Retina (tissue), 1 donor: ENCODE measurements at regions not wholly inside any gene's neighbourhood (a gene's known extent, or its start where the extent isn't known, plus 50 kb on each side); places are given as distances from the start of the nearest gene placed in this dataset.

ENCODE experiments used
- DNase-seq: peaks from one replicate; pipeline ENCODE4 v3.0.0-alpha.2; 2016

GRCh38 chr4:89598602-89599001 is 238.4 kb downstream of the SNCA start:
- no peak for DNase-seq

- DNase-seq, result no peak
These were observed 241.7 kb downstream of the SNCA start for GRCh38 chr4:89595125-89595789.

- no peak for DNase-seq
These were observed 246.8 kb downstream of the SNCA start for GRCh38 chr4:89590128-89590527.

GRCh38 chr4:89588421-89588820 is 248.5 kb downstream of the SNCA start:
- DNase-seq, result no peak

GRCh38 chr4:89587364-89587763 is 249.6 kb downstream of the SNCA start:
- DNase-seq, result no peak

GRCh38 chr4:89586864-89587263 is 250.1 kb downstream of the SNCA start:
- DNase-seq, result no peak

- DNase-seq, result peak; percentile 20
These were observed 250.6 kb downstream of the SNCA start for GRCh38 chr4:89586318-89586717.

GRCh38 chr4:89582756-89583505 is 254.0 kb downstream of the SNCA start:
- no peak for DNase-seq

GRCh38 chr4:89579771-89580170 is 257.2 kb downstream of the SNCA start:
- DNase-seq, result no peak

- DNase-seq, result no peak
These were observed 260.7 kb downstream of the SNCA start for GRCh38 chr4:89576246-89576645.

- DNase-seq, result no peak
These were observed 261.1 kb downstream of the SNCA start for GRCh38 chr4:89575840-89576239.

- no peak for DNase-seq
These were observed 262.8 kb downstream of the SNCA start for GRCh38 chr4:89574176-89574575.

GRCh38 chr4:89573656-89574055 is 263.3 kb downstream of the SNCA start:
- no peak for DNase-seq

GRCh38 chr4:89572224-89572858 is 264.6 kb downstream of the SNCA start:
- no peak for DNase-seq

GRCh38 chr4:89570931-89571330 is 263.3 kb upstream of the GPRIN3 start:
- DNase-seq, result no peak

- no peak for DNase-seq
These were observed 260.3 kb upstream of the GPRIN3 start for GRCh38 chr4:89567936-89568335.

- DNase-seq, result no peak
These were observed 255.8 kb upstream of the GPRIN3 start for GRCh38 chr4:89563431-89563830.

- DNase-seq, result no peak
These were observed 255.1 kb upstream of the GPRIN3 start for GRCh38 chr4:89562746-89563145.

GRCh38 chr4:89561048-89561447 is 253.4 kb upstream of the GPRIN3 start:
- DNase-seq, result no peak

GRCh38 chr4:89558147-89558546 is 250.5 kb upstream of the GPRIN3 start:
- no peak for DNase-seq

- DNase-seq, result no peak
These were observed 249.2 kb upstream of the GPRIN3 start for GRCh38 chr4:89556601-89557305.

- DNase-seq, result no peak
These were observed 243.6 kb upstream of the GPRIN3 start for GRCh38 chr4:89551191-89551590.

GRCh38 chr4:89549907-89550306 is 242.3 kb upstream of the GPRIN3 start:
- DNase-seq, result no peak

- DNase-seq, result no peak
These were observed 237.7 kb upstream of the GPRIN3 start for GRCh38 chr4:89545315-89545714.
